ENCODE measurements at regions not wholly inside any gene's neighbourhood (a gene's known extent, or its start where the extent isn't known, plus 50 kb on each side); places are given as distances from the start of the nearest gene placed in this dataset.

- Histone ChIP-seq H3K4me2 (ENCODE audit: low read length) (no peak overlapping the region), H3K9ac (no peak overlapping the region), H3K27me3 (ENCODE audit: control insufficient read depth, insufficient read depth, low read length) (no peaks in the 10 kb centered on the region), H3K4me1 (no peaks in the 10 kb centered on the region), H3K4me3 (ENCODE audit: low read depth, low read length) (no peak overlapping the region), H3K9me3 (ENCODE audit: control insufficient read depth, low read length) (no peaks in the 10 kb centered on the region), H3K36me3 (ENCODE audit: control insufficient read depth, insufficient read depth, low read length) (no peaks in the 10 kb centered on the region), H3K79me2 (no peaks in the 10 kb centered on the region), H3K27ac (no peak overlapping the region), H2AFZ (no peak overlapping the region)
- TF ChIP-seq CTCF (IDR thresholded peaks at IDR 0.05): no peak
Observed at GRCh38 chr20:51917886-51918535, 115.7 kb upstream of the SALL4 start.

- Histone ChIP-seq H3K36me3 (ENCODE audit: control insufficient read depth, insufficient read depth, low read length) (no peaks in the 10 kb centered on the region), H3K9ac (no peak overlapping the region), H2AFZ (no peak overlapping the region), H3K4me3 (ENCODE audit: low read depth, low read length) (no peak overlapping the region), H3K27ac (no peak overlapping the region), H3K4me2 (ENCODE audit: low read length) (no peak overlapping the region), H3K79me2 (no peaks in the 10 kb centered on the region), H3K9me3 (ENCODE audit: control insufficient read depth, low read length) (no peaks in the 10 kb centered on the region), H3K4me1 (no peaks in the 10 kb centered on the region), H3K27me3 (ENCODE audit: control insufficient read depth, insufficient read depth, low read length) (no peaks in the 10 kb centered on the region)
- no peak for TF ChIP-seq CTCF (IDR thresholded peaks at IDR 0.05)
Observed at GRCh38 chr20:51916244-51916643, 113.9 kb upstream of the SALL4 start.

- H3K9ac ChIP-seq: no peak overlapping the region
- H3K4me2 ChIP-seq (ENCODE audit: low read length): no peak overlapping the region
- no peak for TF ChIP-seq CTCF (IDR thresholded peaks at IDR 0.05)
- H2AFZ ChIP-seq: no peak overlapping the region
- H3K9me3 ChIP-seq (ENCODE audit: control insufficient read depth, low read length): no peaks in the 10 kb centered on the region
- H3K27me3 ChIP-seq (ENCODE audit: control insufficient read depth, insufficient read depth, low read length): no peaks in the 10 kb centered on the region
- no peak overlapping the region for H3K27ac ChIP-seq
- H3K36me3 ChIP-seq (ENCODE audit: control insufficient read depth, insufficient read depth, low read length): no peaks in the 10 kb centered on the region
- no peaks in the 10 kb centered on the region for H3K79me2 ChIP-seq
- H3K4me1 ChIP-seq: no peaks in the 10 kb centered on the region
- no peak overlapping the region for H3K4me3 ChIP-seq (ENCODE audit: low read depth, low read length)
Observed at GRCh38 chr20:51914758-51915157, 112.4 kb upstream of the SALL4 start.

GRCh38 chr20:51910321-51911050 is 108.2 kb upstream of the SALL4 start:
- no peak for TF ChIP-seq CTCF (IDR thresholded peaks at IDR 0.05)
- Histone ChIP-seq H2AFZ (peak overlapping the region; percentile 13), H3K4me2 (ENCODE audit: low read length) (no peak overlapping the region), H3K79me2 (no peaks in the 10 kb centered on the region), H3K36me3 (ENCODE audit: control insufficient read depth, insufficient read depth, low read length) (no peaks in the 10 kb centered on the region), H3K27ac (no peak overlapping the region), H3K4me3 (ENCODE audit: low read depth, low read length) (no peak overlapping the region), H3K27me3 (ENCODE audit: control insufficient read depth, insufficient read depth, low read length) (no peaks in the 10 kb centered on the region), H3K9ac (no peak overlapping the region), H3K4me1 (no peaks in the 10 kb centered on the region), H3K9me3 (ENCODE audit: control insufficient read depth, low read length) (no peaks in the 10 kb centered on the region)

GRCh38 chr20:51906679-51907078 is 104.4 kb upstream of the SALL4 start:
- Histone ChIP-seq H3K9ac (no peak overlapping the region), H3K27ac (no peak overlapping the region), H2AFZ (no peak overlapping the region), H3K4me2 (ENCODE audit: low read length) (no peak overlapping the region), H3K79me2 (no peaks in the 10 kb centered on the region), H3K4me1 (no peaks in the 10 kb centered on the region), H3K36me3 (ENCODE audit: control insufficient read depth, insufficient read depth, low read length) (no peaks in the 10 kb centered on the region), H3K4me3 (ENCODE audit: low read depth, low read length) (no peak overlapping the region), H3K9me3 (ENCODE audit: control insufficient read depth, low read length) (no peaks in the 10 kb centered on the region), H3K27me3 (ENCODE audit: control insufficient read depth, insufficient read depth, low read length) (no peaks in the 10 kb centered on the region)
- TF ChIP-seq CTCF (IDR thresholded peaks at IDR 0.05): no peak
